ENCODE measurements at regions not wholly inside any gene's neighbourhood (a gene's known extent, or its start where the extent isn't known, plus 50 kb on each side); places are given as distances from the start of the nearest gene placed in this dataset.
"Not testable (repeated sequence)": the region's sequence is repeated elsewhere in the genome, so short reads cannot be mapped to it uniquely, and the experiment has no call there.

DNA sequence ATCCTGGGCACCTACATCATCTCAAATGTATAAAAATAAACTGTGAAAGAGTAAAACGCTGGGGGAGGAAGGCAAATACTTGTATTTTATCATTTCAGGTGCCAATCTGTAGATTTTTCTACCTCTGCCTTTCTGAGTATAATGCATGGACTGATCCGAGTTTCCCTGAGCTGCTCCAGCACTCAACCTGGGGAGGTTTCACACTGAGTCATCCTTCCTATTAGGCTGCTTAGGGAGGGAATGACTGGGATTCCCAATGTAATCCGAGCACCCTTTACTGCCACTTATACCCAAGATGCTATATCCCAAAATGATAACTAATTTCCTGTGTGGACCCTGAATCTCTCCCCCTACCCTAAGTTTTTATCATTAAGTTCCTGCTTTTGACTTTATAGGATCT is 126.6 kb downstream of the HNRNPD start:
- H3K27me3 ChIP-seq (ENCODE audit: control insufficient read depth, insufficient read depth, low read length) = no peaks in the 10 kb centered on the region
- H3K4me3 ChIP-seq (ENCODE audit: low read depth, low read length) = no peak overlapping the region
- ChIA-PET CTCF (interaction anchor here (1.0 to 1.4 kb wide), 2 partner anchors 21 to 24 kb away, joined by 3 to 4 read pairs; no protein-coding TSS in a partner anchor), POLR2A (interaction anchor here (0.5 kb wide), 1 partner anchor 135 kb away, joined by 3 read pairs; no protein-coding TSS in a partner anchor)
- no peak for DNase-seq (ENCODE audit: low read depth)
- TF ChIP-seq, protein P1, sequence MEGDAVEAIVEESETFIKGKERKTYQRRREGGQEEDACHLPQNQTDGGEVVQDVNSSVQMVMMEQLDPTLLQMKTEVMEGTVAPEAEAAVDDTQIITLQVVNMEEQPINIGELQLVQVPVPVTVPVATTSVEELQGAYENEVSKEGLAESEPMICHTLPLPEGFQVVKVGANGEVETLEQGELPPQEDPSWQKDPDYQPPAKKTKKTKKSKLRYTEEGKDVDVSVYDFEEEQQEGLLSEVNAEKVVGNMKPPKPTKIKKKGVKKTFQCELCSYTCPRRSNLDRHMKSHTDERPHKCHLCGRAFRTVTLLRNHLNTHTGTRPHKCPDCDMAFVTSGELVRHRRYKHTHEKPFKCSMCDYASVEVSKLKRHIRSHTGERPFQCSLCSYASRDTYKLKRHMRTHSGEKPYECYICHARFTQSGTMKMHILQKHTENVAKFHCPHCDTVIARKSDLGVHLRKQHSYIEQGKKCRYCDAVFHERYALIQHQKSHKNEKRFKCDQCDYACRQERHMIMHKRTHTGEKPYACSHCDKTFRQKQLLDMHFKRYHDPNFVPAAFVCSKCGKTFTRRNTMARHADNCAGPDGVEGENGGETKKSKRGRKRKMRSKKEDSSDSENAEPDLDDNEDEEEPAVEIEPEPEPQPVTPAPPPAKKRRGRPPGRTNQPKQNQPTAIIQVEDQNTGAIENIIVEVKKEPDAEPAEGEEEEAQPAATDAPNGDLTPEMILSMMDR (IDR thresholded peaks at IDR 0.05; ENCODE audit: insufficient read depth, low read depth, low read length) = no peak
- H3K36me3 ChIP-seq (ENCODE audit: control insufficient read depth, insufficient read depth, low read length) = no peaks in the 10 kb centered on the region

DNA sequence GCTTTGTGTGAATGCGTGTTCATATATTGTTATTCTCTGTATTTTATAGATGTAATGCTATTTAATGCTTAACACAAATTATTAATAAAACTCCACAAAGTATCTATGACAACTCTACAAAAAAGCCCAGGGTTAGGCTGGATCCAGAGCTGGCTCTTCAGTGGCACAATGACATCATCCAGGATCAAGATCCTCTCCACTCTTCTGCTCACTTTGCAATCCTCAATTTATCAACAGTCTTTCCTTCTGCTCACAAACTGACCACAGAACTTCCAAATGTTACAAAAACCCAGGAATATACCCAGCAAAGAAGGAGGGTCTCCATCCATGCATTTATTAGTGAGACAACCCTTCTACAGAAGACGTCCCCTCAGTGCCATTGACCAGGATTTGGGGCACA is 132.3 kb downstream of the HNRNPD start:
- no peak for DNase-seq (ENCODE audit: low read depth)
- POLR2A ChIA-PET = no interaction called here
- CTCF ChIA-PET = no interaction called here
- TF ChIP-seq, protein P1 (IDR thresholded peaks at IDR 0.05; ENCODE audit: insufficient read depth, low read depth, low read length) = no peak
- no peaks in the 10 kb centered on the region for H3K27me3 ChIP-seq (ENCODE audit: control insufficient read depth, insufficient read depth, low read length)
- H3K36me3 ChIP-seq (ENCODE audit: control insufficient read depth, insufficient read depth, low read length) = no peaks in the 10 kb centered on the region
- no peak overlapping the region for H3K4me3 ChIP-seq (ENCODE audit: low read depth, low read length)

DNA sequence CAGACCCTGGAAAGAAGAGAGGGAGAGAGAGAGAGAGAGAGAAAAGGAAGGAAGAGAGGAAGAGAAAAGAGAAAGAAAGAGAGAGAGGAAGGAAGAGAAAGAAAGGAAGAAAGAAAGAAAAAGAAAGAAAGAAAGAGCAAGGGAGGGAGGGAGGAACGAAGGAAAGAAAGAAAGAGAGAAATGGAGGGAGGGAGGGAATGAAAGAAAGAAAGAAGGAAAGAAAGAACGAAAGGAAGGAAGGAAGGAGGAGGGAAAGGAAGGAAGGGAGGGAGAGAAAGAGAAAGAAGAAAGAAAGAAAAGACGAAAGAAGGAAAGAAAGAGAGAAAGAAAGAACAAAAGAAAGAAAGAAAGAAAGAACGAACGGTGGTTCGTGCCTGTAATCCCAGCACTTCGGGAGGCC is 133.4 kb downstream of the HNRNPD start:
- CTCF ChIA-PET = no interaction called here
- TF ChIP-seq, protein P1 (IDR thresholded peaks at IDR 0.05; ENCODE audit: insufficient read depth, low read depth, low read length) = no peak
- Histone ChIP-seq H3K4me3 (ENCODE audit: low read depth, low read length) (no peak overlapping the region), H3K27me3 (ENCODE audit: control insufficient read depth, insufficient read depth, low read length) (no peaks in the 10 kb centered on the region), H3K36me3 (ENCODE audit: control insufficient read depth, insufficient read depth, low read length) (no peaks in the 10 kb centered on the region)
- no peak for DNase-seq (ENCODE audit: low read depth)
- POLR2A ChIA-PET = no interaction called here

DNA sequence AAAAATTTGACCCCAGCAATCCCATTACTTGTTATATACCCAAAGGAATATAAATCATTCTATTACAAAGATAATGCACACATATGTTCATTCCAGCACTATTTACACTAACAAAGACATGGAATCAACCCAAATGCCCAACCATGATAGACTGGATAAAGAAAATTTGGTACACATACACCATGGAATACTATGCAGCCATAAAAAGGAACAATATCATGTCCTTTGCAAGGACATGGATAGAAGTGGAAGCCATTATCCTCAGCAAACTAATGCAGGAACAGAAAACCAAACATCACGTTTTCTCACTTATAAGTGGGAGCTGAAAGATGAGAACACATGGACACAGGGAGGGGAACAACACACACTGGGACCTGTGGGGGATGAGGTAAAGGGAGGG is 136.6 kb downstream of the HNRNPD start:
- POLR2A ChIA-PET = not testable (repeated sequence)

DNA sequence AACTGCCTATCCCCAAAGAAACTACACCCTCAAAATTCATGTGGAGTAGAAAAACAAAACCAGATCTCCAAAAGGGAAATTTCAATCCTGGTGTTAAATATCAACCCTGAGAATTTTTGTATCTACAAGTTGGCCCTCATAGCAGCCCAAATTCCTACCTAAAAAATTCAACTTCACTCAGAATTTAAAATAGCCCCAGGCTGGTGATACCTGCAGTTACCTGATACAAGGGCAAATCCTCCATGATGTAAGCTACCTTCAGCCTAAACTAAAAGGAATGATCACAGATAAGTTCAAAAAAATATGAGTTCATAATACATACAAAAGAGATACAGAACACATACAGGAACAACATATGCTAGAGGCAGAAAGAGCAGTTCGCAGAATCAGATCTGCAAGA is 138.4 kb downstream of the HNRNPD start:
- DNase-seq (ENCODE audit: low read depth) = no peak
- Histone ChIP-seq H3K4me3 (ENCODE audit: low read depth, low read length) (no peak overlapping the region), H3K36me3 (ENCODE audit: control insufficient read depth, insufficient read depth, low read length) (no peaks in the 10 kb centered on the region), H3K27me3 (ENCODE audit: control insufficient read depth, insufficient read depth, low read length) (no peaks in the 10 kb centered on the region)
- ChIA-PET CTCF (no interaction called here), POLR2A (no interaction called here)
- TF ChIP-seq, protein P1 (IDR thresholded peaks at IDR 0.05; ENCODE audit: insufficient read depth, low read depth, low read length) = no peak

More for the DNA sequence above, 136.6 kb downstream of the HNRNPD start:
- H3K36me3 ChIP-seq (ENCODE audit: control insufficient read depth, insufficient read depth, low read length); H3K4me3 ChIP-seq (ENCODE audit: low read depth, low read length); H3K27me3 ChIP-seq (ENCODE audit: control insufficient read depth, insufficient read depth, low read length); DNase-seq (ENCODE audit: low read depth); CTCF ChIA-PET: not testable (repeated sequence)

DNA sequence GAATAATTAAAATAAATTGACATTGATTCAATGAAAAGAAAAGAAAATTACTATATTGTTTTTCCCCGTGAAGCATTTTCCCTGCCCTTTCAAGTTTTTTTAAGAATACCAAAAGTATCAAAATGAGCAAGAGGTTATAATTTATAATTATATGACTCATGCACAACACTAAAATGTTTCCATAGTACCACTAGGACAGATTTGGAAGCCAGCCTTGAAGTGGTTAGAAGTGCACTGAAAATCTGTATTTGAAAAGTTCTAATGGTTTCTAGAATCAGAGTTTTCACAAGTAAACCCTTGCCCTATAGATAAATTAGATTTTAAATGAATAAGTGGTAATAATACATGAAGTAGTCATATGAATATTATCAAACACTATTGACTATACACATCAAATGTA is 140.9 kb downstream of the HNRNPD start:
- Histone ChIP-seq H3K36me3 (ENCODE audit: control insufficient read depth, insufficient read depth, low read length) (no peaks in the 10 kb centered on the region), H3K4me3 (ENCODE audit: low read depth, low read length) (no peak overlapping the region), H3K27me3 (ENCODE audit: control insufficient read depth, insufficient read depth, low read length) (no peaks in the 10 kb centered on the region)
- TF ChIP-seq, protein P1 (IDR thresholded peaks at IDR 0.05; ENCODE audit: insufficient read depth, low read depth, low read length) = no peak
- POLR2A ChIA-PET = no interaction called here
- CTCF ChIA-PET = no interaction called here
- DNase-seq (ENCODE audit: low read depth) = no peak

All from BJ (cell line).